ENCODE measurements at regions not wholly inside any gene's neighbourhood (a gene's known extent, or its start where the extent isn't known, plus 50 kb on each side); places are given as distances from the start of the nearest gene placed in this dataset.

DNA sequence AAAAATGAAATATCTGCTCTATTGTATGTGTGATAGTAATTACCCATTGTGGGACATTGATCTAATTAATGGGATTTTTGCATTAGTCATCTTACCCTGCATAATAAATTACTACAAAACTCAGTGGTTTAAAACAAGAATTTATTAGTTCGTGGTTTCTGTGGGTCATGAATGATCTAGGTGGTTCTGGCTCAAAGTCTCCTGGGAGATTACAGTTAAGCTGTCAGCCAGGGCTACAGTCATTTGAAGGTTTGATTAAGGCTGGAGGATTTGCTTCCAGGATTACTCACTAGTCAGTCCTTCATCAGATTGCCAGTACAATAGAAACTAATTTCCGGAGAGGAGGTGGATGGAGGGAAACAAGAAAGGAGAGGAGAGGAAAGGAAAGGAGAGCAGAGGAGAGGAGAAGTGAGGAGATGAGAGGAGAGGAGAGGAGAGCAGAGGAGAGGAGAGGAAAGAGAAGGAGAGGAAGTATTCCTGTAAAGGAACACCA is 60.4 kb upstream of the TNFSF4 start:
- WGBS, 4 donors, result 76 to 88% (median 81%) methylated on average over 2 of the region's 2 CpGs
- no peak for TF ChIP-seq POLR2A (IDR thresholded peaks at IDR 0.05)
- TF ChIP-seq, protein P1, sequence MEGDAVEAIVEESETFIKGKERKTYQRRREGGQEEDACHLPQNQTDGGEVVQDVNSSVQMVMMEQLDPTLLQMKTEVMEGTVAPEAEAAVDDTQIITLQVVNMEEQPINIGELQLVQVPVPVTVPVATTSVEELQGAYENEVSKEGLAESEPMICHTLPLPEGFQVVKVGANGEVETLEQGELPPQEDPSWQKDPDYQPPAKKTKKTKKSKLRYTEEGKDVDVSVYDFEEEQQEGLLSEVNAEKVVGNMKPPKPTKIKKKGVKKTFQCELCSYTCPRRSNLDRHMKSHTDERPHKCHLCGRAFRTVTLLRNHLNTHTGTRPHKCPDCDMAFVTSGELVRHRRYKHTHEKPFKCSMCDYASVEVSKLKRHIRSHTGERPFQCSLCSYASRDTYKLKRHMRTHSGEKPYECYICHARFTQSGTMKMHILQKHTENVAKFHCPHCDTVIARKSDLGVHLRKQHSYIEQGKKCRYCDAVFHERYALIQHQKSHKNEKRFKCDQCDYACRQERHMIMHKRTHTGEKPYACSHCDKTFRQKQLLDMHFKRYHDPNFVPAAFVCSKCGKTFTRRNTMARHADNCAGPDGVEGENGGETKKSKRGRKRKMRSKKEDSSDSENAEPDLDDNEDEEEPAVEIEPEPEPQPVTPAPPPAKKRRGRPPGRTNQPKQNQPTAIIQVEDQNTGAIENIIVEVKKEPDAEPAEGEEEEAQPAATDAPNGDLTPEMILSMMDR (IDR thresholded peaks at IDR 0.05), result no peak

DNA sequence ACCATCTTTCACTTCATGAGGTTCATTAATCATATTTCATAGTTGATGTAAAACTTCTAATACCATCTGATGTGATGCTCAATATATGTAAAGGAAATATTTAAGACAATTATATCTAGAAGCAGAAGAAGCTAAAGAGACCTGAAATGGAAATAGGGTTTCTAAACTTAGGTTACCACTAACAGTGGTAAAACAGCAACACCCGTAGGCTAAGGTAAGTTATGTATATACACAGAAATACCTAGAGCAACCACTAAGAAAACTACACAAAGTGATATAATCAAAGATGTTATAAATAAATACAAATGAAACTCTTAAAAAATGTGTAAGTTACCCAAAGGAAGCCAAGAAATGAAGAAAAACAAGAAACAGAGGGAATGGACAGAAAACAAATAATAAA is 61.1 kb upstream of the TNFSF4 start:
- no peak overlapping the region for H3K4me3 ChIP-seq
- no peak overlapping the region for H3K27ac ChIP-seq
- no peak for ATAC-seq
- TF ChIP-seq, protein P1 (IDR thresholded peaks at IDR 0.05), result no peak
- TF ChIP-seq POLR2A (IDR thresholded peaks at IDR 0.05), result no peak
- no peaks in the 10 kb centered on the region for H3K4me1 ChIP-seq
- no peaks in the 10 kb centered on the region for H3K27me3 ChIP-seq
- H3K9me3 ChIP-seq, result no peaks in the 10 kb centered on the region
- H3K36me3 ChIP-seq, result no peaks in the 10 kb centered on the region
- 89 to 98% (median 95%) methylated on average over 1 of the region's 1 CpG for WGBS, 4 donors
- intact Hi-C loops (cut with DNase I), result no loop called here
- DNase-seq, result no peak

More for the DNA sequence above, 60.4 kb upstream of the TNFSF4 start:
- no peak overlapping the region for H3K4me3 ChIP-seq
- no peaks in the 10 kb centered on the region for H3K9me3 ChIP-seq
- ATAC-seq (no peak), DNase-seq (no peak)
- no peak overlapping the region for H3K27ac ChIP-seq
- no peaks in the 10 kb centered on the region for H3K4me1 ChIP-seq
- intact Hi-C loops (cut with DNase I), result no loop called here
- H3K27me3 ChIP-seq, result no peaks in the 10 kb centered on the region
- no peaks in the 10 kb centered on the region for H3K36me3 ChIP-seq

DNA sequence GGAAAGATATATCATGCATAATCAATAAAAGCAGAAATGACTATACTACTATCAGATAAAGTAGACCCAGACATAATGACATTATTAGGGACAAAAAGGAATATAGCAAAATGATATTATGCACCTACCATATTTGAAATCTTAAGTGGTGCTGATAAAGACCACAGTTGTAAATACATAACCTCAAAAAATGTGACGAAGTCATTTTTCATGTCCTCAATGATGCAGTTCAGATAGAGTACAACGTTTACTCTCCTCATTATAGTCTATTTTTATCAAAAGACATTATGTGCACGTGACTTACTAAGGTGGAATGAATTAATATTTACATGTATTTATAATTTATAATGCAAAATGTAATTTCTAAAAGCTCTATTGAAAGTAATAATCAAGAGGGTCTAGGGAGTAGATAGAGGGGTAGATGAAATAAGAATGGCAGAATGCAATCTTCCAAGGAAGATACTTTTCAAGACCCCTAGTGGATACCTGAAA is 61.7 kb upstream of the TNFSF4 start:
- no peak for DNase-seq
- H3K4me1 ChIP-seq, result no peaks in the 10 kb centered on the region
- ATAC-seq, result no peak
- no peaks in the 10 kb centered on the region for H3K27me3 ChIP-seq
- WGBS, 4 donors, result 60 to 74% (median 71%) methylated on average over 3 of the region's 3 CpGs
- H3K4me3 ChIP-seq, result no peak overlapping the region
- TF ChIP-seq, protein P1 (IDR thresholded peaks at IDR 0.05), result no peak
- TF ChIP-seq POLR2A (IDR thresholded peaks at IDR 0.05), result no peak
- intact Hi-C loops (cut with DNase I), result no loop called here
- no peaks in the 10 kb centered on the region for H3K36me3 ChIP-seq
- H3K27ac ChIP-seq, result no peak overlapping the region
- no peaks in the 10 kb centered on the region for H3K9me3 ChIP-seq

DNA sequence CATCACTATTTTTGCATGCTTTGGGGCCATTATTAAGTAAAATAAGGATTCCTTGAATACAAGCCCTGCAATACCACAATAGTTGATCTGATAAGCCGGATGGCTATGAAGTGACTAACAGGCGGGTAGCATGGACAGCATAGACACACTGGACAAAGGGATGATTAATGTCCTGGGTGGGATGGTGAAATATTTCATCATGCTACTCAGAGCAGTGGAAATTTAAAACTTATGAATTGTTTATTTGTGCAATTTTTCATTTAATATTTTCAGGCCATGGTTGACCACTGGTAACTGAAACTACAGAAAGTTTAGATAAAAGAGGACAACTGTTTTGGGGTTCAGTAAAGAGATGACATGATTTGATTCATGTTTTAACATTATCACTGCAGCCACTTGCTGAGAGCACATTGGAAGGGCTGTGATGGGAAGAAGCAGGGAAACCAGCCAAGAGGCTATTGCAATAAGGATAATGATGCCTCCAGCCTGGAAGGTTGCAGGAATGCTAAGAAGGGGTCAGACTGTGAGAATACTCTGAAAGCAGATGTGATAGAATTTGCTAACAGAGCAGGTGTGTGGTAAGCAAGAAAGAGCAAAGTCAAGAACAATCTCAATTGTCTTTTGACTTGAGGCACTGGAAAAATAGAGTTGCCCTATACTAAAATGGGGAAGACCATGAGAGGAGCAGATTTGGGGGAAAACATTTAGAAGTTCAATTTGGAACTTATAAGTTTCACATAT is 62.5 kb upstream of the TNFSF4 start:
- H3K36me3 ChIP-seq, result no peaks in the 10 kb centered on the region
- WGBS, 4 donors, result 80 to 88% (median 82%) methylated on average over 2 of the region's 2 CpGs
- intact Hi-C loops (cut with DNase I), result no loop called here

More for the DNA sequence above, 62.5 kb upstream of the TNFSF4 start:
- no peak overlapping the region for H3K4me3 ChIP-seq
- no peak for ATAC-seq
- TF ChIP-seq, protein P1 (IDR thresholded peaks at IDR 0.05), result no peak
- no peak for TF ChIP-seq POLR2A (IDR thresholded peaks at IDR 0.05)
- no peak for DNase-seq
- H3K27me3 ChIP-seq, result no peaks in the 10 kb centered on the region
- no peaks in the 10 kb centered on the region for H3K4me1 ChIP-seq
- H3K9me3 ChIP-seq, result no peaks in the 10 kb centered on the region
- no peak overlapping the region for H3K27ac ChIP-seq

Data from heart left ventricle (tissue), 16 donors.